ENCODE measurements at regions not wholly inside any gene's neighbourhood (a gene's known extent, or its start where the extent isn't known, plus 50 kb on each side); places are given as distances from the start of the nearest gene placed in this dataset.
A peak's percentile ranks its signal among the peaks of the same experiment; 100 is the strongest.
"Not testable (repeated sequence)": the region's sequence is repeated elsewhere in the genome, so short reads cannot be mapped to it uniquely, and the experiment has no call there.

DNA sequence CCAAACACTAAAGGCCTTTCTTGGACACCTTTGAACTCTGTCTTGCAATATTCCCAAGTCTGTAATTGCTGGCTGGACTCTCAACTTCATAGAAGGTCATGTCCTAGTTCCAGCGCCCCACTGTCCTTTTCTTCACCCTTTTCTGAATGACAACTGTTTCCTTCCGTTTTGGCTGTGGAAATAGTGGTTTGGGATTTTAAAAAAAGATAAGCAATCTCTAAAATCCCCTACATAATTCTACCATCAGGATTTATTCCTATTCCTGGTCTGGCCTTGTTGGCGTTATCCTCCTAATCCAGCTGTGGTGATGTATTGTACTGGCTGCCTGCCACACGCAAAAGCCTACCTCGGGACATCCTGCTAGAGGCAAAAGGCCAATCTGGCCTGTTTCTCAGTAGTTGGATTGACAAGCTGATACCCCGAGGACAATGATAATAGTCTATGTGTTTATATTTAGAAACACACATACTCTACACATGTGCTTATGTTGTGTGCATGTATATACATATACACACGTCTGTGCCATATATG, 440.3 kb upstream of the DPH6 start:
- intact Hi-C loops (cut with DNase I): no loop called here
- DNase-seq: peak; percentile 73

DNA sequence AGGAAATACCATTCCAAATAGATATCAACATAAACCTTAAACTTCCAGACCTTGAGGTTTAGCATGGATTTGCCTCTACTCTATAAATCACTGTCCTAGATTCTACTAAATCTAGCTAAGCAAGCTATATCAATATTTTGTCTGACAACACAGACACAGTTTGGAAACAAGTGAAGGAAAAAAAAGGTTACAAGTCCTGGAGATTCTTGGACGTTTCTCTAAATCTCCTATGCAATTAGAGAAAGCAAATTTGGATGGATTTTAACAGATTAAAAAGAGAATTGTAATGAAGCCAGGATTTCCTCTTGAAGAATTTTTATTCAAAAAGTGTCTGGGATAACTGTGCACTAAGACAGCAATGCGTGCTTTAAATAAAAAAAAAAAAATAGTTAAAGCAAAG, 441.1 kb upstream of the DPH6 start:
- intact Hi-C loops (cut with DNase I): no loop called here
- ATAC-seq (ENCODE audit: poor library complexity) (no peak), DNase-seq (no peak)

More for the DNA sequence above, 440.3 kb upstream of the DPH6 start:
- ATAC-seq (ENCODE audit: poor library complexity): peak; percentile 95

DNA sequence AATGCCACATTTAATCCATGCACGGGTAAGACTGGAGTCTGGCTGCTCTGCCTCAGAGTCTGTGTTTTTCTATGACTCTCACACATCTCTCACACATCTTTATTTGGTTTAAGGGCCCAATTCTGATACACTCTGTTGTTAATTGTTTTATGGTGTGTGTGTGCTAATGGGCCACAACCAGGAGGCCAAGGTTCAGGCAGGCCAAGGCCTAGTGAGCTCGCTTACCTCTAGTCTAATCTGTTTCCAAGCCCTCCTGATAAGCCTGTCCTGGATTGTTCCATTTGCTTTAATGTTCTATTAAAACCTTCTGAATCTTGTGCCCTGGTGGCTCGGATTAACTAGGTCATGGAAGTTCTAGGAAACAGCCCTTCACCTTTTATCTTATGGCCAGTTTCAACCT, 445.4 kb upstream of the DPH6 start:
- DNase-seq (no peak), ATAC-seq (ENCODE audit: poor library complexity) (no peak)
- intact Hi-C loops (cut with DNase I): loop anchor here (10.0 kb wide), 1 partner anchor 63 kb away; no protein-coding TSS in a partner anchor

DNA sequence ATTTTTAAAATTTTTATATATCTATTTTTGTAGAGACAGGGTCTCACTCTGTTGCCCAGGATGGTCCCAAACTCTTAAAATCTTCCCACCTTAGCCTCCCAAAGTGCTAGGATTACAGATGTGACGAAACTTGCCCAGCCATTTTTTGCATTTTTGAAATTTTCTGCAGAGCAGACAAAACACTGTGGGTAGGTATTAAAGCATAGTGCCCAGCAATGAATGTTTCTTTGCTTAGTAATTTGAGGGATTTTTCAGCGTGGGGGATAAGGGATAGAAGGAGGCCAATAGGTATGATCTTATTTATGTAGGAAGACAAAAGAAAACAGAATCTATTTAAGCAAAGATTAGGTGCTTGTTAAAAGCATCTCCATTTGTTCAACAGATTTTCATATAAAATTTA, 446.8 kb upstream of the DPH6 start:
- intact Hi-C loops (cut with DNase I): loop anchor here (10.0 kb wide), 1 partner anchor 62 kb away; no protein-coding TSS in a partner anchor
- ATAC-seq (ENCODE audit: poor library complexity) (no peak), DNase-seq (no peak)

DNA sequence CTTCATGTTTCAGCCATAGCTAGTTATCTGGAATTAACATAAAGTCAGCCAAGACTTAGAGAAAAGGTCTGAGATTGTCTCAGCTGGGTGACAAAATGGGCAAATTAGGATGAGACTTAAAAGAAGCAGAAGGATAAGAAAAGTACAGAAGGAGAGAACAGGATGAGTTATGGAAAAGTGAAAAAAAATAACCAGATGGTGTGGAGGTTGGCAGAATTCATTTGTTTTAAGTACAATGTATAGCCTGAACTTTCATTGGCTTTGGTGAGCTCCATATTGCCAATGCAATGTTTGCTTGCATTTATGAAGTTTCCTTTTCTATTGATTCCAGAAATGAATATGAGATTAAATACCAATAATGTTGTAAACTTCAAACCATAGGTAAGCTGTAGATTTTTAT, 447.2 kb upstream of the DPH6 start:
- intact Hi-C loops (cut with DNase I): loop anchor here (10.0 kb wide), 1 partner anchor 62 kb away; no protein-coding TSS in a partner anchor

DNA sequence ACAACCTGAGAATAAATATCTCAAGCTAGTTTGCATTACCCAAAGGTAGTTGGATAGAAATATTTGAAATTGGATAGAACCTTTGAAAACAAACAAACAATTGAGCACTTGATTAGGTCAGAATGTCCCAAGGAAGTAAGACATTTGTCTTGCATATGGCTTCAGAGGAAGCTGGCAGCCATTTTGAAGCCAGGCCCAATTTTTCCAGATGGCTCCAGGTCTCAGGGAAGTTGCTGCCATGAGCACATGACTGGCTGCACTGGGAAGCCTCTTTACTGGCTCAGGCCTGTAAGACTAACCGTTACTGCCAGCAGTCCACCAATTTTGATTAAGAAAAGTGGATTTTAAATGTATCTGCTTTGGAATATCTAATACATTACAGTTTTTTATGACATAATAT, 448.9 kb upstream of the DPH6 start:
- intact Hi-C loops (cut with DNase I): loop anchor here (10.0 kb wide), 1 partner anchor 60 kb away; no protein-coding TSS in a partner anchor
- ATAC-seq (ENCODE audit: poor library complexity) (no peak), DNase-seq (no peak)

More for the DNA sequence above, 447.2 kb upstream of the DPH6 start:
- ATAC-seq (ENCODE audit: poor library complexity): no peak
- no peak for DNase-seq

DNA sequence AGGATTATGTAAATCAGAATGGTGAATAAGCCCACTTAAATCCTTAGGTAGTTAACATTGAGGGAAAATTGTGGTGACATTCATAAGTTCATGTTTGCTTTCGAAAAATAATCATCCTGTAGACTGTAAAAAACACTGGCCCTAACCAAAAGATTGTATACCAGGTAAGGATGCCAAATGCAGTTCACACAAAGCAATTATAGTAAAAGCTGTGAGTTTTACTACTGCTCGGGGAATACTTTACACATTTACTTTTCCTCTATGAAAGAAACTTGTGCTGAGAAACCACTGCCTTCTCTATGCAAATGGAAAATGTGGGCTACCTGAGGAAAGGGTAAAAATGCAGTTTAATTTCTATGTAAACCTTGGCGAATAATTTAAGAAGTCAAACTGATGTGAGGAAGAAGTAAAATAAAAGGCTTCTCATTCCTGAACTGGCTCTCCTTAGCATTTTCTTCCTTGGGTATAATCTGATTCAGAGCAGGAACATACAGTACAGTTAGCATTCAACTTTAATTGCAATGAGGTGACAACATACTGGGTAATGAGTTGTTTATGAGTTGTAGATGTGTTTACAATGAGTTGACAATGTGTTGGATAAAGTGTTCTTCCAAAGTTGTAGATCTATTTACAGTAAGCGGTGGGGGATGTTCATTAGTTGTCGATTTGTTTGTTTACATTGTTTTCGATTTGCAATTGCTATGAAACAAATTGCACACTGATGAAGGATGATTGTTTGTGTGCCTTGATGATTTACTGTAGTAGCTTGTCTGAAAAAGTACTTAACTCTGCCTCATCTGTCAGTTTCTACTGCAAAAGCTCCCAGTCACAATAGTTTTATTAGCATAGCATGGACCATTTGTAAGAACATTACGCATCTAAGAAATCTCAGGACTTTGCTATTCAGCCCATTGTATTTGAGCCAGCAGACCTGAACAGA, 453.0 kb upstream of the DPH6 start:
- intact Hi-C loops (cut with DNase I): loop anchor here (10.0 kb wide), 1 partner anchor 56 kb away; no protein-coding TSS in a partner anchor
- ATAC-seq (ENCODE audit: poor library complexity) (no peak), DNase-seq (no peak)

DNA sequence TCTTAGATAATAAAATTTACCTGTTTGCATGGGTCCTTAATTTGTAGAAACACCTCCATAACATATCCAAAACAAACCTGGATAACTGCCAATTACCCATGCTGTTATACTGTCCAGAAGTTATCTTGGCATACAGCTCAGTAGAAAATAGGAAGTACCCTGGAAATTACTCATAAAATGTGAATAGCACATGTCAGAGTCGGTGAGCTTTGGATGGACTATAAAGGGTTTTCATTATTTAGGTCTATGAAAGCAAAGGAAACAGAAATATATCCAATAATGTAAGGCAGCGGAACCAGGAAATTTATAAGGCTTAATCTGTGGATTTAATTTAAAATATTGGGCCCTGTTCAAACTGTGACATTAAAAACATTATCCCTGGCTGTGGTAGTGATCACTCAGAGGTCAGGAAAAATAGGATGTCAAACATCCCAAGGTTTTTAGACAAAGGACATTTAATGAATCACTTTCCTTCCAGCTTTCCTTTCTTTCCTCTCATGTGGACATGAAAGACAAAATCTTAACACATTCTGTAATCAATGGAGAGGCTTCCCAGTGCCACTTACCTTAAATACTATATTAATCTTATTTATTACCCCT, 459.0 kb upstream of the DPH6 start:
- no peak for ATAC-seq (ENCODE audit: poor library complexity)
- DNase-seq: no peak
- intact Hi-C loops (cut with DNase I): no loop called here

DNA sequence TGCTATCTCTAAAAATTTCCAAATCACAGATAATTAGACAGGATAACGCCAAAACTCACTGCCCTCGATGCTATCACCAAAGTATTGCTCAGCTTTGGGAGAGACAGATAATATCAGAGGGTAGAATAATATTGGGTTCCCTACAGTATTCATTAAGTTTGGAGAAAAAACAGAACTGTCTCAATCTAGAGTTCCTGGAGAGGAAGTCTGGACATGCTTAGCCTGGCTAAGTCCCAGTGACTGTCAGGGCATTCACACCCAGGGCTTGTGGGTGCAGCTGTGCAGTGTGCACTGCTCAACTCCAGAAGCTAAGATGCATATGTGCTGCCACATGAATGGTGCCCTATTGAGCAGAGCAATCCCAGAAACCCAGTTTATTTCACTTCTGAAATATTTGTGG, 459.6 kb upstream of the DPH6 start:
- intact Hi-C loops (cut with DNase I): no loop called here
- no peak for DNase-seq
- ATAC-seq (ENCODE audit: poor library complexity): no peak

DNA sequence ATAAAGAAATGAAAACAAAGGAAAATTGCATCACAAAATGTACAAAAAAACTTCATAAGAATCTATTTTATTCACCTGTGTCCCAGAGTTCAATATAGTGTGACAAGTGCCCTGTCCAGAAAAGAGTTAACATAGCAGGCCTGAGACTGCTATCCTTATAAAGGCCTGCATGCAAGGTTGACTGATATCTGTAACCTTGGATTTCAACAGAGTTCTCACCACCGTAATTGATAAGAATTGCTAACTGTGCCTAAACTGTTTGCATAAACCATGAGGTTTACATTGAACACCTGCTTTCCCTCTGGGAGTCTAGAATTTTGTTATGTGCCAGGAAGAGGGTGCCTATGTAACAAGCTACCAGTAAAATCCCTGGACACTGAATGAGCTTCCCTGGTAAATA, 461.7 kb upstream of the DPH6 start:
- intact Hi-C loops (cut with DNase I): no loop called here
- ATAC-seq (ENCODE audit: poor library complexity): no peak
- DNase-seq: no peak

DNA sequence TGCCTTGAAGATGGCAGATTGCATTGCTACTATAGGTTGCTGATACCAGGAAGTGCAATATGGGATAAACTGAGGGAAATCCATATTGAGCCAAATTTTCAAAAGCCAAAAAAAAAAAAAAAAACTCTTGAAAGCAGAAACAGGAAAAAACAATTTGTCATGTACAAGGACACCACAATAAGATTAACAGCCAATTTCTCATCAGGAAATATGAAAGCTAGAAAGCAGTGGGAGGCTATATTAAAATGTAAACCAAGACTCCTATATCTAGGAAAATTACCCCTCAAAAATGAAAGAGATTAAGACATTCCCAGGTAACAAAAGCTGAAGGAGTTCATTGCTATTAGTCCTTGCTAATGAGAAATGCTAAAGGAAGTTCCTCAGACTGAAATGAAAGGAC, 462.8 kb upstream of the DPH6 start:
- intact Hi-C loops (cut with DNase I): no loop called here
- no peak for ATAC-seq (ENCODE audit: poor library complexity)
- no peak for DNase-seq

DNA sequence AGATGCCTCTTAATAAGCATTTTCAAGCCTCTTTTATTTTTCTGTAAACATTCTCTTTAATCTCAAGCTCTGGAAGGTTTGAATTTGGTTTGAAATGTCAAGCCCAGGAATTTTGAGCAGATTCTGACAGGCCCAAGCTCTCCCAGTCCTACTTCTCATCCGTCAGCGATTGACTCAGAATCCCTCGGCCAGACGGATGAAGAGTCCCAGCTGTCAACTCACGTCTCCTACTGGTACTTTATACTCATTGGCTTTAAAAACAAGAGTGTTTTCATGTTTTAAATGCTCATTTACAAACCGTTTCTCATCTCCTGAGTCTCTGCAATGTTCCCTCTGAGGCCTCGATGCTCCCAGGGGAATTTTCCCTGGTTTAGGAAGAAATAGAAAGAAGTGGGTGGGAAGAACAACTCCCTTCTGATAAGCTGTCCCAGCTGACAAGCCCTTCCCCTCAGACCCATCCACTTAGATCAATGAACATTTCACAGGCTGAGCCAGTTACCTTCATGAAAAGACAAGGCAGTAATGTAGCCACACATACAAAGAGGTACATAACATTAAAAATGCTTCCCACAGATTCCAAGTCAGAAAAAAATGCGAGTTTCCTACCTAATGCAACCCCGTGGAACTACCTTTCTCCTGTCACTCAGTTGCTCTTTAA, 478.2 kb upstream of the DPH6 start:
- no peak for DNase-seq
- intact Hi-C loops (cut with DNase I): no loop called here
- ATAC-seq (ENCODE audit: poor library complexity): no peak

DNA sequence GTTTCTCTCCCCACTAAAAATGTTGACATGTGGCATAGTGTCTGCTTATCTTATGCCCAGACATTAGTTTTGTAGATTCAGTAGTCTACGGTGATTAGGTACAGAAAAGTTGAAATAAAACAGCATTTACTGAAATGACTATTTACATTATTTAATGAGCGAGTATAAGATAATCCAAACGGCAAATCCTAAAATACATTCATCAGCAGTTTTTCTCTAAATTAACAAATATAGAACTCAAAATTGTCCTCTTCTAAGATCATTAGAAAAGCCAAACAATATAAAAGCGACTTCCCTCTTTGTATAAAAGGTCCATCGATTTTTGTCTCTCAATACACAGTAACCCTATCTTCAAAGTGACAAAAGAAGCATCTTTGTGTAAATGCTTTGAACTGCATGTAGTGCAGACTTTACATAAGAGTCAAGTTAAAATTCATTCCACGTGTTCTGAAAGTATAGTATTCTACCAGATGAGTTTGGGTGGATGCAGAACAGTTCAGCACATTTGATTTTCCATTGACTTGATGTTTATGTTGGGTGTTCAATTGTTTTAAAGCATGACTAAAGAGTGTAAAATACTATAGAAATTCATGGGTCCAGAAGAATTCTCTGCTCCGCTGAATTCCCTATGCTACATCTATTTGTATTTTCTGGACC, 480.8 kb upstream of the DPH6 start:
- DNase-seq: no peak
- intact Hi-C loops (cut with DNase I): no loop called here

DNA sequence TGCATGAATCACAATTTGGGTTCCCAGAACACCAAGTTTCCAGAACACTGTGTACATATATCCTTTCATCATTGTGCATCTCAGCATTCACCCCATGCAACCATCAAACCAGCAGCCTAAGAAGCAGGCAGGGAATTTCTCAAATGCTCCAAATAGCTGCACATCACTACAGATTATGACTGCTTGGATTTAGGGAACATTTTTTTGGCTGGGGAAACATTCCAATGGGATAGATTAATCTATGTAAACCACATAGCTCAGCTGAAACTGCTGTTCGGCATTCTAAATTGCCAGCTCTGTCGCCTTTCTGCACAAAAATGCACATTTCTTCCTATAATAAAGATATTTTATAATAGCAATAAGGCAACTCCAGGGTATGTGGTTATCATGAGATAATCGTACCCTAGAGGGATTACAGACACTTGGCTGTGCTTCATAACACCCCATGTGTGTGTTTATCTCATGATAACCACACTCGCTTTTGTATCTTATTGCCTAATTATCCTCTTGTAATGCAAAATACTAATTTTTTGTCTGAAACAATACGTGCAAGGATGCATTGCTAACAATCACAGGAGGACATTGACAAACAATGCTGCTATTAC, 483.7 kb upstream of the DPH6 start:
- no peak for ATAC-seq (ENCODE audit: poor library complexity)
- no peak for DNase-seq
- intact Hi-C loops (cut with DNase I): no loop called here

More for the DNA sequence above, 480.8 kb upstream of the DPH6 start:
- no peak for ATAC-seq (ENCODE audit: poor library complexity)

DNA sequence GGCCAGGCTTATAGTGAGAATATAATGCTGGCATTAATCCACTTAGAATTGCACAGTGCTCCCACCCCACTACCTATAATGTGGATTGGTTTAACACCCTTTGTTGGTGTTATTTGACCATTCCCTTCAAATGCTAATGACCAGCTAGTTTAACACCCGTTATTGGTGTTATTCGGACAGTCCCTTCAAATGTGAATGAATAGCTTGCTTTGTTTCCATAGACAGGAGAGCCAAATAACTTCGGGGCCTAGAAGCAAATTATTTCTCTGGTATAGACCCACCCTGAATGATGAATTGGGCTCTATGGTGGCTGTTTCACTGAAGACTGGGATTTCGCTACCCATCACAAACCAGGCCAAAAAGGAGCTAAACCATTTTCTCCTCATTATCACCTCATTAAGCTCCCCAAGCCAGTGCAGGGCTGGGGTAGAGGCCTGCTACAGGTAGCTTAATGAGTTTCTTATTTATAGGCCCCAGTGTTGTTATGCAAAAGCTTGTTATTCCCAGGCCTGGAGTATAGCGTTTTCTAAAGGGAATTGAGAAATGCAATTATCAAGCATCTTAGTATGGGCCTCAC, 494.1 kb upstream of the DPH6 start:
- no peak for DNase-seq
- intact Hi-C loops (cut with DNase I): no loop called here
- no peak for ATAC-seq (ENCODE audit: poor library complexity)

DNA sequence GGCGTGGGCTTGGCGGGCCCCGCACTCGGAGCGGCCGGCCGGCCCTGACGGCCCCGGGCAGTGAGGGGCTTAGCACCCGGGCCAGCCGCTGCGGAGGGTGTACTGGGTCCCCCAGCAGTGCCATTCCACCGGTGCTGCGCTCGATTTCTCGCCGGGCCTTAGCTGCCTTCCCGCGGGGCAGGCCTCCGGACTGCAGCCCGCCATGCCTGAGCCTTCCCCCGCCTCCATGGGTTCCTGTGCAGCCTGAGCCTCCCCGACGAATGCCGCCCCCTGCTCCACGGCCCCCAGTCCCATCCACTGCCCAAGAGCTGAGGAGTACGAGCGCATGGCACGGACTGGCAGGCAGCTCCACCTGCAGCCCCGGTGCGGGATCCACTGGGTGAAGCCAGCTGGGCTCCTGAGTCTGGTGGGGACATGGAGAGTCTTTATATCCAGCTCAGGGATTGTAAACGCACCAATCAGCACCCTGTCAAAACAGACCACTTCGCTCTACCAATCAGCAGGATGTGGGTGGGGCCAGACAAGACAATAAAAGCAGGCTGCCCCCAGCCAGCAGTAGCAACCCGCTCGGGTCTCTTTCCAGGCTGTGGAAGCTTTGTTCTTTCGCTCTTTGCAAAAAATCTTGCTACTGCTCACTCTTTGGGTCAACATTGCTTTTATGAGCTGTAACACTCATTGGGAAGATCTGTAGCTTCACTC, 501.2 kb upstream of the DPH6 start:
- DNase-seq; ATAC-seq (ENCODE audit: poor library complexity); intact Hi-C loops (cut with DNase I): not testable (repeated sequence)

DNA sequence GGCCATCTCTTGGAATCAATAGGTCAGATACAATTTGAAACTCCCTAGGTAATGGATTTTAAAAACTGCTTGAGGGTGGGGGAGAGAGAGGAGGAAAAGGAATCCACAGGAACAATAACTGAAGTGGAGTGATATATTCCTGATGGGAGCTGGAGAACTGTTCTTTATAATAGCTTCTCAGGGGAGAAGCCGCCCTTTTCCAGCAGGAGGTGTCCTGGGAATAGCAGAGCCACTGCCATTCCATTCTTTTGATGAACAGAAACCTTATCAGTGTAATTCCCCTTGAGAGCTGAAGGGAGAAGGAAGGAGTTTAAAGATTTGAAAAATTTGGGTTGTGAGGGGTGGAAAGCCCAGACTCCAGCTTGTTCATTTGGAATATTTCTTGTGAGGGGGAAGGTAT, 504.9 kb upstream of the DPH6 start:
- no peak for ATAC-seq (ENCODE audit: poor library complexity)
- intact Hi-C loops (cut with DNase I): loop anchor here (10.0 kb wide), 1 partner anchor 56 kb away; no protein-coding TSS in a partner anchor
- DNase-seq: no peak

Data from Right ventricle myocardium superior (tissue), 1 donor.